ENCODE measurements at regions not wholly inside any gene's neighbourhood (a gene's known extent, or its start where the extent isn't known, plus 50 kb on each side); places are given as distances from the start of the nearest gene placed in this dataset.

DNA sequence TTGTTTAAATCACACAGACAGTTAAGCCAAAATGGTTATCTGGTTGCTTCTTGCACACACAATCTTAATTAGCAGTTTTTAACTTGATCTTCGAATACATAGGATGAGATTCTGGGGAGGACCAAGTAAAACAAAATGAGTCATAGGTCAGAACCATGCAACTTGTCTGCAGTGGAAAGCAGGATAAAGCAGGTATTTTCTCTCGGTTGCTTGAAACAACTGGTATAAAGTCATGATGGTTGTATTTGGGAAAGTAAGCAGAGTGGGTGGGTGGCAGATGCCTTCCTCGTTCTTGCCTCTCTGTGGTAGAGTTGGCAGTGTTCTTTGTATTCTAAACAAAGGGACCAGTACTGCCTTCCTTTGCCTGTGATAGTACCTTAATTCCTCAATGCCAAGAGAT is 167.0 kb downstream of the COG6 start:
- peak in 1 of 2 donors; percentile 6 for DNase-seq (ENCODE audit: low read depth in 2 of 2)
- Histone ChIP-seq H3K4me2 (ENCODE audit: extremely low read depth, insufficient read depth, low read length) (no peak overlapping the region), H3K4me3 (replicated peaks in 1 of 4; ENCODE audit: control extremely low read depth in 1 of 4, insufficient read depth in 1 of 4, low read depth in 3 of 4, low read length in 4 of 4) (no peak overlapping the region), H3K27ac (ENCODE audit: insufficient read depth, low read length) (no peak overlapping the region), H3K4me1 (ENCODE audit: control insufficient read depth, extremely low read depth, insufficient read depth, low read length) (no peaks in the 10 kb centered on the region), H3K36me3 (ENCODE audit: control insufficient read depth, insufficient read depth, low read length) (no peaks in the 10 kb centered on the region), H2AFZ (ENCODE audit: low read length) (no peak overlapping the region), H3K27me3 (ENCODE audit: control insufficient read depth, insufficient read depth, low read length) (no peaks in the 10 kb centered on the region), H3K79me2 (ENCODE audit: control insufficient read depth, insufficient read depth, low read length) (no peaks in the 10 kb centered on the region), H3K9me3 (ENCODE audit: control insufficient read depth, insufficient read depth, low read depth, low read length) (no peaks in the 10 kb centered on the region), H4K20me1 (ENCODE audit: control insufficient read depth, extremely low read depth, insufficient read depth, low read length) (no peaks in the 10 kb centered on the region), H3K9ac (ENCODE audit: insufficient read depth, low read length) (no peak overlapping the region)
- no peak for TF ChIP-seq EZH2 (IDR thresholded peaks at IDR 0.05; ENCODE audit: low read length, missing control alignments)
- TF ChIP-seq, protein P1, sequence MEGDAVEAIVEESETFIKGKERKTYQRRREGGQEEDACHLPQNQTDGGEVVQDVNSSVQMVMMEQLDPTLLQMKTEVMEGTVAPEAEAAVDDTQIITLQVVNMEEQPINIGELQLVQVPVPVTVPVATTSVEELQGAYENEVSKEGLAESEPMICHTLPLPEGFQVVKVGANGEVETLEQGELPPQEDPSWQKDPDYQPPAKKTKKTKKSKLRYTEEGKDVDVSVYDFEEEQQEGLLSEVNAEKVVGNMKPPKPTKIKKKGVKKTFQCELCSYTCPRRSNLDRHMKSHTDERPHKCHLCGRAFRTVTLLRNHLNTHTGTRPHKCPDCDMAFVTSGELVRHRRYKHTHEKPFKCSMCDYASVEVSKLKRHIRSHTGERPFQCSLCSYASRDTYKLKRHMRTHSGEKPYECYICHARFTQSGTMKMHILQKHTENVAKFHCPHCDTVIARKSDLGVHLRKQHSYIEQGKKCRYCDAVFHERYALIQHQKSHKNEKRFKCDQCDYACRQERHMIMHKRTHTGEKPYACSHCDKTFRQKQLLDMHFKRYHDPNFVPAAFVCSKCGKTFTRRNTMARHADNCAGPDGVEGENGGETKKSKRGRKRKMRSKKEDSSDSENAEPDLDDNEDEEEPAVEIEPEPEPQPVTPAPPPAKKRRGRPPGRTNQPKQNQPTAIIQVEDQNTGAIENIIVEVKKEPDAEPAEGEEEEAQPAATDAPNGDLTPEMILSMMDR (conservative IDR thresholded peaks at IDR 0.05 in 1 of 2, IDR thresholded peaks at IDR 0.05 in 1 of 2; ENCODE audit: low read depth in 1 of 2, low read length in 2 of 2), result no peak

DNA sequence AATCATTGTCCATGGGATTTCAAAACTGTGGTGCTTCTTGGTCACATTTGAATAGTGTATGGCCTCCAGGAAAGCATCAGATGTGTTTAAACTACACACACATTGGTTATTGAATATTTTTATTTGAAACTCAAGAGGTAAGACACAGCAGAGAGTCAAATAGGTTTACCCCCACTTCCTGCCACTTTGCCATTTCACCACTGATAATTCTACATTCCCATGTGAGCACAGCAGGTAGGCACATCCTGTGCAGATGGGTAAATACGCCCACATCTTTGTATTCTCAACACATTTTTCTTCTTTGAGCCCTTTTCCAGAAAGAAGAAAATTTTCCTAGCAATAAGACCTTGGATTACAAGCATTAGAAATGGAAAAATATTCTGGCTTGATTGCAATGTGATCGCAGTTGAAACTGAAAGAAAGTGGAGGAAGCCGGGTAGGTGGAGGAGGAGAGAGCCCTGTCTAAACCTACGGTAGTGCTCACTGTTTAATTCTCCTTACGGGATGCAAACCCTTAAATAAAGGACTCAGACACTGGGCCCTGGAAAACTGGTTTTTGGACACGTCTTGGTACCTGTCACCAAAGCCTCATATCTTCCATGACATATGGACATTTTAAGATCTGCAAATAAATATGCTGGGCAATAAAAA is 167.7 kb downstream of the COG6 start:
- Histone ChIP-seq H3K36me3 (ENCODE audit: control insufficient read depth, insufficient read depth, low read length) (no peaks in the 10 kb centered on the region), H3K27ac (ENCODE audit: insufficient read depth, low read length) (no peak overlapping the region), H3K4me1 (ENCODE audit: control insufficient read depth, extremely low read depth, insufficient read depth, low read length) (no peaks in the 10 kb centered on the region), H3K27me3 (ENCODE audit: control insufficient read depth, insufficient read depth, low read length) (no peaks in the 10 kb centered on the region), H2AFZ (ENCODE audit: low read length) (no peak overlapping the region), H3K4me3 (replicated peaks in 1 of 4; ENCODE audit: control extremely low read depth in 1 of 4, insufficient read depth in 1 of 4, low read depth in 3 of 4, low read length in 4 of 4) (no peak overlapping the region), H4K20me1 (ENCODE audit: control insufficient read depth, extremely low read depth, insufficient read depth, low read length) (no peaks in the 10 kb centered on the region), H3K4me2 (ENCODE audit: extremely low read depth, insufficient read depth, low read length) (no peak overlapping the region), H3K9me3 (ENCODE audit: control insufficient read depth, insufficient read depth, low read depth, low read length) (no peaks in the 10 kb centered on the region), H3K9ac (ENCODE audit: insufficient read depth, low read length) (no peak overlapping the region), H3K79me2 (ENCODE audit: control insufficient read depth, insufficient read depth, low read length) (no peaks in the 10 kb centered on the region)
- DNase-seq (ENCODE audit: low read depth in 2 of 2), result no peak
- TF ChIP-seq, protein P1 (conservative IDR thresholded peaks at IDR 0.05 in 1 of 2, IDR thresholded peaks at IDR 0.05 in 1 of 2; ENCODE audit: low read depth in 1 of 2, low read length in 2 of 2), result no peak
- TF ChIP-seq EZH2 (IDR thresholded peaks at IDR 0.05; ENCODE audit: low read length, missing control alignments), result no peak

DNA sequence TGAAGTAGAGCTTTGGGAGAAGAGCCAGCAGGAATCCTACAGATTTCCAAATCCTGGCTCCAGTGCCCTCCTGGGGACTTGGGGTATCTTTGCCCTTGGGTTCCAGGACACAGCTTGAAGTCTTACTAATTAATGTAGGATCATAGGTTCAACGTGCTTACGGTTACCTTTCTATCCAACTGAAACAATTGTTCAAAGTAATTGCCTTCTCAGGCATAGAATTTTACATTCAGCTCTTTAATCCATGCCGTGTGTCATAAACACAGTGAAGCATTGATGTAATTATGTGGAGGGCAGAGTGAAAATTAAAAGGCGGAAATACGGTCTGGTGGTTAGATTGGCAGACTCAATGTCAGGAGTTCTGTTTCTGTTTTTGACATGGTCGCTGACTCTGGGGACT is 170.4 kb downstream of the COG6 start:
- H3K4me3 ChIP-seq (replicated peaks in 1 of 4; ENCODE audit: control extremely low read depth in 1 of 4, insufficient read depth in 1 of 4, low read depth in 3 of 4, low read length in 4 of 4), result no peak overlapping the region
- H3K9ac ChIP-seq (ENCODE audit: insufficient read depth, low read length), result no peak overlapping the region
- H3K27ac ChIP-seq (ENCODE audit: insufficient read depth, low read length), result no peak overlapping the region
- H3K9me3 ChIP-seq (ENCODE audit: control insufficient read depth, insufficient read depth, low read depth, low read length), result no peaks in the 10 kb centered on the region
- H3K36me3 ChIP-seq (ENCODE audit: control insufficient read depth, insufficient read depth, low read length), result no peaks in the 10 kb centered on the region
- no peak overlapping the region for H3K4me2 ChIP-seq (ENCODE audit: extremely low read depth, insufficient read depth, low read length)
- TF ChIP-seq, protein P1 (conservative IDR thresholded peaks at IDR 0.05 in 1 of 2, IDR thresholded peaks at IDR 0.05 in 1 of 2; ENCODE audit: low read depth in 1 of 2, low read length in 2 of 2), result no peak
- no peak for TF ChIP-seq EZH2 (IDR thresholded peaks at IDR 0.05; ENCODE audit: low read length, missing control alignments)
- no peak overlapping the region for H2AFZ ChIP-seq (ENCODE audit: low read length)
- no peaks in the 10 kb centered on the region for H3K4me1 ChIP-seq (ENCODE audit: control insufficient read depth, extremely low read depth, insufficient read depth, low read length)
- H3K27me3 ChIP-seq (ENCODE audit: control insufficient read depth, insufficient read depth, low read length), result no peaks in the 10 kb centered on the region
- no peaks in the 10 kb centered on the region for H4K20me1 ChIP-seq (ENCODE audit: control insufficient read depth, extremely low read depth, insufficient read depth, low read length)
- H3K79me2 ChIP-seq (ENCODE audit: control insufficient read depth, insufficient read depth, low read length), result no peaks in the 10 kb centered on the region
- no peak for DNase-seq (ENCODE audit: low read depth in 2 of 2)

Data from fibroblast of lung (primary cell).